WTC11 (cell line): ENCODE measurements at regions not wholly inside any gene's neighbourhood (a gene's known extent, or its start where the extent isn't known, plus 50 kb on each side); places are given as distances from the start of the nearest gene placed in this dataset.

Experiments
- ATAC-seq: fragments of 200-7000 bp; cut with Tn5 transposase; 2 replicates; pipeline ENCODE4 v1.10.0; 2021; ENCODE audit warnings: mild to moderate bottlenecking, moderate library complexity
- CTCF ChIA-PET: fragments of 300-600 bp; sonication (Branson Sonifier 250); formaldehyde crosslinking; loops from one replicate; lab custom pipeline; 2021; ENCODE audit warnings: antibody characterized with exemption; lab: Charles Lee
- POLR2A ChIA-PET: fragments of 350-600 bp; sonication (Branson Sonifier 250); formaldehyde crosslinking; loops from one replicate; lab custom pipeline; 2021; ENCODE audit warnings: antibody characterized with exemption; lab: Charles Lee
- DNase-seq: peaks from one replicate; pipeline ENCODE4 v3.0.0; 2021; ENCODE audit warnings: low spot score
- H3K27ac Mint-ChIP-seq: 2 replicates; pipeline ENCODE4 v1.8.0; 2021; ENCODE audit warnings: mixed read lengths
- H3K27me3 Mint-ChIP-seq: 2 replicates; pipeline ENCODE4 v1.8.0; 2021; ENCODE audit warnings: low read depth, mild to moderate bottlenecking, moderate library complexity, mixed read lengths
- H3K36me3 Mint-ChIP-seq: 2 replicates; pipeline ENCODE4 v1.8.0; 2021; ENCODE audit warnings: mixed read lengths
- H3K4me1 Mint-ChIP-seq: 2 replicates; pipeline ENCODE4 v1.8.0; 2022; ENCODE audit warnings: mixed read lengths
- H3K4me3 Mint-ChIP-seq: 2 replicates; pipeline ENCODE4 v1.8.0; 2021; ENCODE audit warnings: mild to moderate bottlenecking, moderate library complexity, mixed read lengths
- H3K9me3 Mint-ChIP-seq: 2 replicates; pipeline ENCODE4 v1.8.0; 2021; ENCODE audit warnings: mixed read lengths
- ARID4B ChIP-seq: sonication (generic); formaldehyde crosslinking; IDR thresholded peaks from 2 replicates; pipeline ENCODE4 v1.8.0; 2023; ENCODE audit warnings: missing genetic modification reagents, mild to moderate bottlenecking, borderline replicate concordance
- ATF1 ChIP-seq: sonication (generic); formaldehyde crosslinking; IDR thresholded peaks from 2 replicates; pipeline ENCODE4 v1.8.1; 2023; ENCODE audit warnings: mild to moderate bottlenecking, moderate library complexity, missing genetic modification reagents
- CBFB ChIP-seq: sonication (generic); formaldehyde crosslinking; IDR thresholded peaks from 2 replicates; pipeline ENCODE4 v1.8.1; 2022; ENCODE audit warnings: mild to moderate bottlenecking, low read depth, missing genetic modification reagents
- ERG ChIP-seq: fragments of 250-450 bp; sonication (Bioruptor Pico); IDR thresholded peaks from 2 replicates; pipeline ENCODE4 v1.8.0; 2021; ENCODE audit warnings: mild to moderate bottlenecking
- ETV6 ChIP-seq: sonication (generic); formaldehyde crosslinking; IDR thresholded peaks from 2 replicates; pipeline ENCODE4 v1.8.1; 2022; ENCODE audit warnings: mild to moderate bottlenecking, missing genetic modification reagents
- IRF2 ChIP-seq: sonication (generic); formaldehyde crosslinking; IDR thresholded peaks from 2 replicates; pipeline ENCODE4 v1.8.0; 2022; ENCODE audit warnings: low read depth, missing genetic modification reagents, borderline replicate concordance
- MLX ChIP-seq: sonication (generic); formaldehyde crosslinking; IDR thresholded peaks from 2 replicates; pipeline ENCODE4 v1.8.1; 2023; ENCODE audit warnings: mild to moderate bottlenecking, missing genetic modification reagents, moderate library complexity
- NR1H2 ChIP-seq: sonication (generic); formaldehyde crosslinking; IDR thresholded peaks from 2 replicates; pipeline ENCODE4 v1.9.0; 2021; ENCODE audit warnings: mild to moderate bottlenecking, moderate library complexity, missing genetic modification reagents
- NR2C2 ChIP-seq: sonication (generic); formaldehyde crosslinking; IDR thresholded peaks from 2 replicates; pipeline ENCODE4 v1.8.0; 2022; ENCODE audit warnings: mild to moderate bottlenecking, missing genetic modification reagents
- OVOL2 ChIP-seq: fragments of 250-450 bp; sonication (Bioruptor Pico); IDR thresholded peaks from 2 replicates; pipeline ENCODE4 v1.9.0; 2021; ENCODE audit warnings: mild to moderate bottlenecking, borderline replicate concordance
- SMAD3 ChIP-seq: sonication (generic); formaldehyde crosslinking; IDR thresholded peaks from 2 replicates; pipeline ENCODE4 v1.8.0; 2022; ENCODE audit warnings: missing genetic modification reagents, mild to moderate bottlenecking, borderline replicate concordance
- TP53 ChIP-seq: sonication (generic); formaldehyde crosslinking; IDR thresholded peaks from 2 replicates; pipeline ENCODE4 v1.8.1; 2023; ENCODE audit warnings: mild to moderate bottlenecking, missing genetic modification reagents
- ZSCAN18 ChIP-seq: fragments of 250-450 bp; sonication (Bioruptor Pico); IDR thresholded peaks from 2 replicates; pipeline ENCODE4 v2.1.2; 2022; ENCODE audit warnings: mild to moderate bottlenecking, moderate library complexity
- TF ChIP-seq, protein P1 (sequence below): fragments of 250-450 bp; sonication (Bioruptor Pico); IDR thresholded peaks from 2 replicates; pipeline ENCODE4 v1.9.0; 2021; ENCODE audit warnings: mild to moderate bottlenecking, borderline replicate concordance
- TF ChIP-seq, protein P2 (sequence below): fragments of 250-450 bp; sonication (Bioruptor Pico); IDR thresholded peaks from 2 replicates; pipeline ENCODE4 v1.9.0; 2021; ENCODE audit warnings: moderate library complexity, mild to moderate bottlenecking, inconsistent platforms, borderline replicate concordance
- TF ChIP-seq, protein P3 (sequence below): sonication (generic); formaldehyde crosslinking; IDR thresholded peaks from 2 replicates; pipeline ENCODE4 v1.8.0; 2022; ENCODE audit warnings: mild to moderate bottlenecking, missing genetic modification reagents

DNA sequence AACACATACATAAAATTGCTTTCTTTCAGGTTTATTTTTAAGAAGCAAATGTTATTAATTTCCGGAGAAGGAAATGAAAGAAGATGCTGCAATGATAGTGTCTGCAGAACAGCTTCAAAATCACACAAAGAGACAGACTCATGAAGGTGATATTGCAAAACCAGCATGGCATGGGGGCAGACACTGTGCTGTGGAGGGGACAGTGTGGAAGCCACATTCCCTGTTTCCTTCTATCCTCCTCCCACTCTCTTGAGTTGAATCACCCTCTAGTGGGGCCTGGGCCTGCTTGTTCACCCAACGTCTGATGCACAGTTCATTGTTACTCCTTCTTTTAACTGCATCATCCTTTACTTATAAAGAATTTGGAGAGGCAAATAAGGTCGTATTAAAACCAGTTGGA is 104.0 kb upstream of the INSIG1 start (continued):
- TF ChIP-seq ARID4B (CRISPR knock-in tag) (no peak), NR2C2 (no peak), ERG (CRISPR knock-in tag) (no peak)
- TF ChIP-seq, protein P1, sequence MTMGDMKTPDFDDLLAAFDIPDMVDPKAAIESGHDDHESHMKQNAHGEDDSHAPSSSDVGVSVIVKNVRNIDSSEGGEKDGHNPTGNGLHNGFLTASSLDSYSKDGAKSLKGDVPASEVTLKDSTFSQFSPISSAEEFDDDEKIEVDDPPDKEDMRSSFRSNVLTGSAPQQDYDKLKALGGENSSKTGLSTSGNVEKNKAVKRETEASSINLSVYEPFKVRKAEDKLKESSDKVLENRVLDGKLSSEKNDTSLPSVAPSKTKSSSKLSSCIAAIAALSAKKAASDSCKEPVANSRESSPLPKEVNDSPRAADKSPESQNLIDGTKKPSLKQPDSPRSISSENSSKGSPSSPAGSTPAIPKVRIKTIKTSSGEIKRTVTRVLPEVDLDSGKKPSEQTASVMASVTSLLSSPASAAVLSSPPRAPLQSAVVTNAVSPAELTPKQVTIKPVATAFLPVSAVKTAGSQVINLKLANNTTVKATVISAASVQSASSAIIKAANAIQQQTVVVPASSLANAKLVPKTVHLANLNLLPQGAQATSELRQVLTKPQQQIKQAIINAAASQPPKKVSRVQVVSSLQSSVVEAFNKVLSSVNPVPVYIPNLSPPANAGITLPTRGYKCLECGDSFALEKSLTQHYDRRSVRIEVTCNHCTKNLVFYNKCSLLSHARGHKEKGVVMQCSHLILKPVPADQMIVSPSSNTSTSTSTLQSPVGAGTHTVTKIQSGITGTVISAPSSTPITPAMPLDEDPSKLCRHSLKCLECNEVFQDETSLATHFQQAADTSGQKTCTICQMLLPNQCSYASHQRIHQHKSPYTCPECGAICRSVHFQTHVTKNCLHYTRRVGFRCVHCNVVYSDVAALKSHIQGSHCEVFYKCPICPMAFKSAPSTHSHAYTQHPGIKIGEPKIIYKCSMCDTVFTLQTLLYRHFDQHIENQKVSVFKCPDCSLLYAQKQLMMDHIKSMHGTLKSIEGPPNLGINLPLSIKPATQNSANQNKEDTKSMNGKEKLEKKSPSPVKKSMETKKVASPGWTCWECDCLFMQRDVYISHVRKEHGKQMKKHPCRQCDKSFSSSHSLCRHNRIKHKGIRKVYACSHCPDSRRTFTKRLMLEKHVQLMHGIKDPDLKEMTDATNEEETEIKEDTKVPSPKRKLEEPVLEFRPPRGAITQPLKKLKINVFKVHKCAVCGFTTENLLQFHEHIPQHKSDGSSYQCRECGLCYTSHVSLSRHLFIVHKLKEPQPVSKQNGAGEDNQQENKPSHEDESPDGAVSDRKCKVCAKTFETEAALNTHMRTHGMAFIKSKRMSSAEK (CRISPR knock-in tag) = no peak
- TF ChIP-seq, all 79 proteins: peak for 0

- ATAC-seq (no peak), DNase-seq (no peak)
- Mint-ChIP-seq H3K9me3 (peaks cover 26% of the 10 kb centered on the region), H3K4me3 (no peak overlapping the region), H3K4me1 (peaks cover 5% of the 10 kb centered on the region), H3K27me3 (peaks cover 12% of the 10 kb centered on the region), H3K27ac (no peak overlapping the region), H3K36me3 (peaks cover 5% of the 10 kb centered on the region; the same call in 1 of the 2 replicates)
- POLR2A ChIA-PET = no interaction called here
- CTCF ChIA-PET = no interaction called here
- TF ChIP-seq ATF1 (CRISPR knock-in tag) = no peak
- no peak for TF ChIP-seq NR1H2
- no peak for TF ChIP-seq TP53
- no peak for TF ChIP-seq OVOL2 (CRISPR knock-in tag)
- no peak for TF ChIP-seq ETV6 (CRISPR knock-in tag)
- TF ChIP-seq ARID4B (CRISPR knock-in tag) = no peak
- no peak for TF ChIP-seq SMAD3 (CRISPR knock-in tag)
- TF ChIP-seq IRF2 (CRISPR knock-in tag) = no peak
- TF ChIP-seq CBFB (CRISPR knock-in tag) = no peak
- TF ChIP-seq MLX (CRISPR knock-in tag) = no peak
- TF ChIP-seq, protein P2, sequence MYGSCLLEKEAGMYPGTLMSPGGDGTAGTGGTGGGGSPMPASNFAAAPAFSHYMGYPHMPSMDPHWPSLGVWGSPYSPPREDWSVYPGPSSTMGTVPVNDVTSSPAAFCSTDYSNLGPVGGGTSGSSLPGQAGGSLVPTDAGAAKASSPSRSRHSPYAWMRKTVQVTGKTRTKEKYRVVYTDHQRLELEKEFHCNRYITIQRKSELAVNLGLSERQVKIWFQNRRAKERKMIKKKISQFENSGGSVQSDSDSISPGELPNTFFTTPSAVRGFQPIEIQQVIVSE (CRISPR knock-in tag) = no peak
- no peak for TF ChIP-seq ZSCAN18 (CRISPR knock-in tag)
- TF ChIP-seq, protein P3, sequence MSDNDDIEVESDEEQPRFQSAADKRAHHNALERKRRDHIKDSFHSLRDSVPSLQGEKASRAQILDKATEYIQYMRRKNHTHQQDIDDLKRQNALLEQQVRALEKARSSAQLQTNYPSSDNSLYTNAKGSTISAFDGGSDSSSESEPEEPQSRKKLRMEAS (CRISPR knock-in tag) = no peak
Observed at GRCh38 chr7:155194382-155195140, 103.1 kb upstream of the INSIG1 start.
